IPS-20b (cell line): ENCODE measurements at regions not wholly inside any gene's neighbourhood (a gene's known extent, or its start where the extent isn't known, plus 50 kb on each side); places are given as distances from the start of the nearest gene placed in this dataset.
"Not testable (repeated sequence)": the region's sequence is repeated elsewhere in the genome, so short reads cannot be mapped to it uniquely, and the experiment has no call there.

Experiments
- H3K27ac ChIP-seq: one replicate; pipeline ENCODE4 v1.5.1; 2013; ENCODE audit warnings: low read length
- H3K27me3 ChIP-seq: 2 replicates; pipeline ENCODE4 v1.6.1; 2013; ENCODE audit warnings: mild to moderate bottlenecking, low read length, inconsistent platforms; ENCODE audit not compliant: insufficient read depth
- H3K36me3 ChIP-seq: 2 replicates; pipeline ENCODE4 v1.6.1; 2013; ENCODE audit warnings: low read depth, mild to moderate bottlenecking, inconsistent platforms, low read length, moderate library complexity; ENCODE audit not compliant: insufficient read depth
- H3K4me1 ChIP-seq: 2 replicates; pipeline ENCODE4 v1.6.1; 2013; ENCODE audit warnings: mild to moderate bottlenecking, control low read depth, inconsistent platforms, low read length, moderate library complexity; ENCODE audit not compliant: insufficient read depth
- H3K4me3 ChIP-seq: 2 replicates; pipeline ENCODE4 v1.5.1; 2013; ENCODE audit warnings: mild to moderate bottlenecking, low read length, inconsistent platforms
- H3K9ac ChIP-seq: 2 replicates; pipeline ENCODE4 v1.6.1; 2013; ENCODE audit warnings: low read depth, mild to moderate bottlenecking, inconsistent platforms, low read length, moderate library complexity
- H3K9me3 ChIP-seq: 2 replicates; pipeline ENCODE4 v1.6.1; 2013; ENCODE audit warnings: mild to moderate bottlenecking, low read depth, low read length, inconsistent platforms; ENCODE audit not compliant: insufficient read depth

GRCh38 chr16:58797137-58797801 is 63.2 kb upstream of the GOT2 start:
- H3K36me3 ChIP-seq: no peaks in the 10 kb centered on the region
- no peak overlapping the region for H3K4me3 ChIP-seq
- H3K27ac ChIP-seq: no peak overlapping the region
- H3K4me1 ChIP-seq: peaks cover 4% of the 10 kb centered on the region; the same call in 1 of the 2 replicates
- peaks cover 20% of the 10 kb centered on the region for H3K9me3 ChIP-seq
- H3K9ac ChIP-seq: no peak overlapping the region
- no peaks in the 10 kb centered on the region for H3K27me3 ChIP-seq

DNA sequence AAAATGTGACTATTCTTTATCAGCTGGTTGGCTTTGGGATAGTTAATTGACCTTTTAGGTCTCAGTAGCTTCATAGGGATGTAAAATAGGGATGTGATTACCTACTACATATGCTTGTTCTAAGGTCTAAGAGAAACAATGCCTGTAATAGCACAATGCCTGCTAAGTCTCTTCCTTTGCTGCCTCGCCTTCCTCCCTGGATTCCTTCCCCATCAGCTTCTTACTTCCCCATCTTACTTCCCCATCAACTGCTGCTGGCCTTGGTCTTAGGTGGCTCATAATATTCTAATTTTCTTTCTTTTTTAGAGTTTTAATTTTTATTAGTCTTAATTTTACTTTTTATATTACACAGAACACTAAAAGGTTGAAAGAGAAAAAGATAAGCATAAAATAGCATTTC is 59.2 kb upstream of the GOT2 start:
- no peaks in the 10 kb centered on the region for H3K27me3 ChIP-seq
- no peaks in the 10 kb centered on the region for H3K36me3 ChIP-seq
- no peaks in the 10 kb centered on the region for H3K9me3 ChIP-seq
- peaks cover 11% of the 10 kb centered on the region; the same call in 1 of the 2 replicates for H3K4me1 ChIP-seq
- H3K4me3 ChIP-seq: no peak overlapping the region
- no peak overlapping the region for H3K9ac ChIP-seq
- H3K27ac ChIP-seq: no peak overlapping the region

DNA sequence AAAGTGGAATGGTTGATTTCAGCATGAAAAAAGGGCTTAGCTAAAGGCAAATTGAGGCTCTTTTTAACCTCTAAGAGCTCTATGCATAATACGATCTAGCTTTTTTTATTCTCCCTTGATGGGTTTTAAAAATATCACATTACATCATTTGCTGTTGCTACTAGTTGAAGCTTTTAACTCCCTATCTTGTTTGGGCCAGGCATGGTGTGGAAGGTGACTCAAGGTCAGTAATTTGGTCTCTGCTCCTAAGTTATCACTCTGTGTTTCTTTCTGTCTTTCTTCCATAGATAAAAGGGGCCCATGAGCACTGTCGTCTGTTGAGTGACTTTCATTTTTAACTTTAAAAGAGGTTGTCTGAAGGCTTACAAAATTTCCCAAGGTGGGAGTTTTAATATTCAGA is 58.1 kb upstream of the GOT2 start:
- Histone ChIP-seq H3K27ac (no peak overlapping the region), H3K36me3 (no peaks in the 10 kb centered on the region), H3K9me3 (no peaks in the 10 kb centered on the region), H3K4me3 (no peak overlapping the region), H3K4me1 (peaks cover 11% of the 10 kb centered on the region; the same call in 1 of the 2 replicates), H3K9ac (no peak overlapping the region), H3K27me3 (no peaks in the 10 kb centered on the region)

- not testable (repeated sequence) for H3K27ac ChIP-seq, H3K9me3 ChIP-seq, H3K9ac ChIP-seq, H3K27me3 ChIP-seq, H3K4me3 ChIP-seq, H3K36me3 ChIP-seq
- peaks cover 11% of the 10 kb centered on the region; the same call in 1 of the 2 replicates for H3K4me1 ChIP-seq
These were observed 56.9 kb upstream of the GOT2 start for GRCh38 chr16:58790816-58791557.

- Histone ChIP-seq H3K36me3 (no peaks in the 10 kb centered on the region), H3K27ac (no peak overlapping the region), H3K4me1 (peaks cover 11% of the 10 kb centered on the region; the same call in 1 of the 2 replicates), H3K9ac (no peak overlapping the region), H3K9me3 (no peaks in the 10 kb centered on the region), H3K4me3 (no peak overlapping the region), H3K27me3 (no peaks in the 10 kb centered on the region)
These were observed 55.2 kb upstream of the GOT2 start for GRCh38 chr16:58789351-58789750.
